Tibial artery (tissue), 4 donors: ENCODE measurements at regions not wholly inside any gene's neighbourhood (a gene's known extent, or its start where the extent isn't known, plus 50 kb on each side); places are given as distances from the start of the nearest gene placed in this dataset.
"Not testable (repeated sequence)": the region's sequence is repeated elsewhere in the genome, so short reads cannot be mapped to it uniquely, and the experiment has no call there.

ENCODE experiments used
- DNase-seq, 2 donors: peaks; one replicate each; pipeline ENCODE4 v3.0.0-alpha.2; 2019
- H3K27ac ChIP-seq, 2 donors: fragments of 200-600 bp; sonication (generic) in 1 of 2; 1 replicate in 1 of 2; 2 replicates in 1 of 2; pipeline ENCODE4 v1.5.1; 2018 to 2019; ENCODE audit warnings: mild to moderate bottlenecking in 1 of 2
- H3K27me3 ChIP-seq, 2 donors: fragments of 200-600 bp; sonication (generic) in 1 of 2; one replicate each; pipeline versions ENCODE4 v1.5.1 to v1.6.0; 2016 to 2019
- H3K36me3 ChIP-seq, 3 donors: fragments of 200-600 bp; sonication (generic) in 2 of 3; one replicate each; pipeline ENCODE4 v1.5.1; 2016 to 2019; ENCODE audit warnings: mild to moderate bottlenecking in 2 of 3
- H3K4me1 ChIP-seq, 4 donors: fragments of 200-600 bp; sonication (generic) in 2 of 4; 1 replicate in 3 of 4; 2 replicates in 1 of 4; pipeline ENCODE4 v1.5.1; 2016 to 2019
- H3K4me3 ChIP-seq, 2 donors: fragments of 200-600 bp; sonication (generic) in 1 of 2; 1 replicate in 1 of 2; 2 replicates in 1 of 2; pipeline ENCODE4 v1.5.1; 2018 to 2019; ENCODE audit warnings: mild to moderate bottlenecking in 2 of 2
- H3K9me3 ChIP-seq, 3 donors: fragments of 200-600 bp; sonication (generic) in 1 of 3; one replicate each; pipeline ENCODE4 v1.5.1; 2016 to 2019
- intact Hi-C: fragments of 100-400 bp; cut with DNase I; formaldehyde crosslinking; loops from one replicate; pipeline ENCODE4 v1.15.0; 2023; ENCODE audit warnings: low total_unique reads
- TF ChIP-seq, protein P1 (sequence below), 2 experiments: fragments of 200-600 bp in 1 of 2; fragments of 450-650 bp in 1 of 2; IDR thresholded peaks; one replicate each; pipeline ENCODE4 v1.5.1; 2017 to 2019; ENCODE audit warnings: antibody characterized with exemption in 2 of 2, mild to moderate bottlenecking in 1 of 2, moderate library complexity in 1 of 2

DNA sequence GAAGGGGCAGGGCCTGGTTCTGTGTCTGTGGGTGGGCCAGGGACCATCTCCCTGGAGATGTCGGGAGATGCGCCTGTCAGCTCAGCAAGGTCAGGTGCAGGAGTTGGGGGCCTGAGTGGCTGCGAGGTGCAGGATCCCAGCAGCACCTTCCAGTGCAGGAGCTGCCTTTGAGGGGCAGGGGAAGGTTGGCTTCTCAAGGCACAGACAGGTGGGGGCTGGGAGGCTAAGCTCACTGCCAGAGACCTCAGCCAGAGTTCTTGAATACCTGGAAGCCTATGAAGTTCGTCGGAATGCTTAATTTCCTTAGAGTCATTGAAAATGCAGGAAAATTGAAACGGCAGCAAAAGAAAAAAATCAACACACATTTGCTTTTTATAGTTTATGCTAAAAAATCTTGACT lies 72.8 kb upstream of the CRYM start:
- H3K27me3 ChIP-seq, H3K4me3 ChIP-seq, H3K4me1 ChIP-seq, intact Hi-C loops, H3K27ac ChIP-seq, DNase-seq, H3K9me3 ChIP-seq: not testable (repeated sequence)
- H3K36me3 ChIP-seq: peaks cover 0 to 10% (median 0%) of the 10 kb centered on the region in 3 donors

DNA sequence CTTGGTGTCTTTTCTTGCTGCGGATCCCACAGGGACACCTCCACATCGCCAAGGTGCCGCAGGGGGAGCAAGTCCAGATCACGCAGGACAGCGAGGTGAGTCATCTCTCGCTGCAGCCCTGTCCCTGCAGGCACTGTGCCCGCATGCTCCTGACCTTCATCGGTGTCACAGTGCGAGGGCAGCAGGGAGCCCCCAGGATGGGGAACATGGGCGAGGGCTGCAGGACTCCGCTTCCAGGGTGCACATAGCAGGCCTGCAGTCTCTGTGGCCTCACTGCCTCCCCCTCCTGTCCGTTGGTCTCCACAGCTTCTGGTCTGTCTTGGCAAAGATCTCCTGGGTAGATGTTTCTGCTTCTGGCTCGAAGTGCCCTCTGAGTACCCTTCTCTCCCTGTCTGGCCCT lies 71.2 kb upstream of the CRYM start:
- H3K4me1 ChIP-seq, intact Hi-C loops, H3K4me3 ChIP-seq, DNase-seq, H3K27me3 ChIP-seq, H3K27ac ChIP-seq, H3K9me3 ChIP-seq: not testable (repeated sequence)
- H3K36me3 ChIP-seq: peaks cover 0 to 10% (median 0%) of the 10 kb centered on the region in 3 donors

DNA sequence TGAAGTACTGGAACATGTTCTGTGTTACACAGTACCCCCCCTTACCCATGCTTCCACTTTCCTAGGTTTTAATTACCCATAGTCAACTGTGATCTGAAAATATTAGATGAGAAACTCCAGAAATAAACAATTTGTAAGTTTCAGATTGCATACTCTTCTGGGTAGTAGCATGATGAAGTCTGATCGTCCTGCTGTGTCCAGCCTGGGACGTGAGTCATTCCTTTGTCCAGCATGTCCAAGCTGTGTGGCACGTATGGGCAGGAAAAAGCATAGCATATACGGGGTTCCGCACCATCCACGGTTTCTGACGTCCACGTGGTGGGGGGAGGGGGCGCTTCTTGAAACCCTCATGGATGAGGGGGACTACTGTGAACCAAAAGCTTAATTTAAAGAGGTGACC lies 70.7 kb upstream of the CRYM start:
- H3K9me3 ChIP-seq, DNase-seq, H3K27me3 ChIP-seq, intact Hi-C loops, H3K4me3 ChIP-seq, H3K4me1 ChIP-seq, H3K27ac ChIP-seq: not testable (repeated sequence)
- peaks cover 0 to 10% (median 0%) of the 10 kb centered on the region in 3 donors for H3K36me3 ChIP-seq

DNA sequence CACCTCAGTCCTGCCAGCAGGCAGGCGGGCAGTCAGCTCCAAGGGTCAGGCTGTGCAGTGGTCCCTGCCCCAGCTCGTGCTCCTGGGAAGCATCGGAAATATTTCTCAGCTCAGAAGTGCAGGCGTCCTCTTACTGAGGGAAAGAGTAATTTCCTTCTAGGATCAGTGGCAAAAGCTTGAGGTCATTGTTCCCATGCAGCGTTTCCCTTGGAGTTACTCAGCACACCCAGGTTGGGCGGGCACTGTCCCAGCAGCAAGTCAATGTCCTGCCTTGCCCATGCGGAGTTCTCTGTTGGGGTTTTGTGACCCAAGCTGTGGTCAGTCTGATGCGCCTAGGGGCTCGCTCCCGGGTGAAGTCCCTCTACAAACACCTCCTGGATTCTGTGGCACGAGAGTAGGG lies 69.4 kb upstream of the CRYM start:
- H3K4me1 ChIP-seq, H3K27me3 ChIP-seq, intact Hi-C loops, DNase-seq, H3K27ac ChIP-seq, H3K4me3 ChIP-seq, H3K9me3 ChIP-seq: not testable (repeated sequence)
- peaks cover 0 to 10% (median 0%) of the 10 kb centered on the region in 3 donors for H3K36me3 ChIP-seq

DNA sequence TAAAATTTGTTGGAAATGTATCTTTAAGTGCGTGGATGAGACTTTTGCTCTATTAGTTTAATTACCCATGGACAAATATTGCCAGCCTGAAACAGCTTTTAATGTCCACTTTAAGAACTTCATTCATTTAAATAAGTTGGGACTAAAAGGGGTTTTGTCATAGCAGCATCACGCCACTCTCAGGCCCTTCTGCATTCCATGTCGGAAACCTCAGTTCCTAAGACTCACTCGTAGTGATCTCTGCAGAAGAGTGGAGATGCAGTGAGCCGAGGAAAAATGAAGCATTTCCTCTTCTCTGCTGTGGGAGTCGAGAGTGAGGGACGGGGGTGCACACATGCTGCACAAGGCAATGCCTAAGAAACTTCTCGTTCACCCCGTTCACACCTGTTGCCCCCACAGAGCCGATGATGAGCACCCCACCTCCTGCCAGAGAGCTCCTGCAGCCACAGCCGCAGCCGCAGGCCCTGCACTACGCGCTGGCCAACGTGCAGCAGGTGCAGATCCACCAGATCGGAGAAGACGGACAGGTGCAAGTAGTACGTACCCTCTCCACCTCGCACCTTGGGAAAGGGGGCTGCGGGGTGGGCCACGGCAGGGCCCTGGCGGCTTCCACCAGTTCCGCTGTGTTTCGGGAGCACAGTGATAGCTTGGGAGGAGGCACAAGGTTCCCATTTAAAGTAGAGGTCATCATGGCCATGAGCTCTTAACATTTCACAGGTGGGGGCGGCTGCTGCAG lies 68.8 kb upstream of the CRYM start:
- H3K27ac ChIP-seq, H3K4me1 ChIP-seq, DNase-seq, H3K4me3 ChIP-seq, H3K27me3 ChIP-seq, H3K9me3 ChIP-seq, intact Hi-C loops: not testable (repeated sequence)
- H3K36me3 ChIP-seq: peaks cover 0 to 10% (median 0%) of the 10 kb centered on the region in 3 donors

DNA sequence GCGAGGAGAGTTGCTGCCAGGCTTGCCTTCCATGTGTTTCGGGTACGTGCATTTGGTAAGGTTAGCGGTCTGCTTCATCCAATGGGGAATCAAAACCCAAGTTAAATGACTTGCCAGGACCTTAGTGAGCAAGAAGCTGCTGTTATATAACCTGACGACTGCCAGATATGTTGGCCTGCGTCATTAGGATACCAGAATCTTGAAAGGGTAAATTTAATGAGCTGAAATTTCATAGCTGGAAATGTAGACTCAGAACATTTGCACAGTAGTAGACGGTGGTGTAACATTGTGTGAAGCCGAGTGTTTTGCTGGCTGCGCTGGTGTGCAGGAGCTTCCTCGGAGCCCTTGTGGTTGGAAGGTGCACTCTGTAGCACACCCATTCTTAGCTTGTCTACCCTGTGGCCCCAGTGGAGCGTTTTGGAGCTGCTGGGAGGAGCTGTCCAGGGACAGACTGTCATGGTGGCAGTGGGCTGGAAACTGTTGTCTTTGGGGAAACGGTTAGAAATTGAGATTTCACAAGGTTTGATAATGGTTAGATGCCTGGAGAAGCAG lies 66.3 kb upstream of the CRYM start:
- H3K27me3 ChIP-seq, H3K36me3 ChIP-seq, H3K9me3 ChIP-seq, intact Hi-C loops, H3K4me3 ChIP-seq, H3K27ac ChIP-seq, H3K4me1 ChIP-seq, DNase-seq: not testable (repeated sequence)

DNA sequence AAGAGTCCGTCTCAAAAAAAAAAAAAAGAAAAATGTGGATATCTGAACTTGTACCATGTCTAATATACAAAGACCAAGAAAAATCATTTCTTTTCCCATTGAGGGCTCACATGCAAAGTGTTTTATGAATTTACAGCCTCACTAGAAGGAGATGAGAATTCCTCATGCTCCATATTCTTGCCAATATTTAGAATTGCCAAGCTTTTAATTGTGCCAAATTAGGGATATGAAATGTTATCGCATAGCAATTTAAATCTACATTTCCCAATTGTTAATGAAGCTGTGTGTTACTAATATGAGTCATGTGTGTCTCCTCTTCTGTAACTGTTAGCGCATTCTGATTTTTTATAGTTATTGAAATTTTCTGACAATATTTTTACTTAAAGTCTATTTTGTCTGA lies 63.0 kb upstream of the CRYM start:
- no peaks in the 10 kb centered on the region for H3K9me3 ChIP-seq
- no peaks in the 10 kb centered on the region for H3K36me3 ChIP-seq
- TF ChIP-seq, protein P1, sequence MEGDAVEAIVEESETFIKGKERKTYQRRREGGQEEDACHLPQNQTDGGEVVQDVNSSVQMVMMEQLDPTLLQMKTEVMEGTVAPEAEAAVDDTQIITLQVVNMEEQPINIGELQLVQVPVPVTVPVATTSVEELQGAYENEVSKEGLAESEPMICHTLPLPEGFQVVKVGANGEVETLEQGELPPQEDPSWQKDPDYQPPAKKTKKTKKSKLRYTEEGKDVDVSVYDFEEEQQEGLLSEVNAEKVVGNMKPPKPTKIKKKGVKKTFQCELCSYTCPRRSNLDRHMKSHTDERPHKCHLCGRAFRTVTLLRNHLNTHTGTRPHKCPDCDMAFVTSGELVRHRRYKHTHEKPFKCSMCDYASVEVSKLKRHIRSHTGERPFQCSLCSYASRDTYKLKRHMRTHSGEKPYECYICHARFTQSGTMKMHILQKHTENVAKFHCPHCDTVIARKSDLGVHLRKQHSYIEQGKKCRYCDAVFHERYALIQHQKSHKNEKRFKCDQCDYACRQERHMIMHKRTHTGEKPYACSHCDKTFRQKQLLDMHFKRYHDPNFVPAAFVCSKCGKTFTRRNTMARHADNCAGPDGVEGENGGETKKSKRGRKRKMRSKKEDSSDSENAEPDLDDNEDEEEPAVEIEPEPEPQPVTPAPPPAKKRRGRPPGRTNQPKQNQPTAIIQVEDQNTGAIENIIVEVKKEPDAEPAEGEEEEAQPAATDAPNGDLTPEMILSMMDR (IDR thresholded peaks at IDR 0.05): no peak
- H3K27me3 ChIP-seq: no peaks in the 10 kb centered on the region
- H3K27ac ChIP-seq: no peak overlapping the region
- no peak overlapping the region for H3K4me3 ChIP-seq
- H3K4me1 ChIP-seq: no peaks in the 10 kb centered on the region
- intact Hi-C loops: no loop called here
- no peak for DNase-seq

DNA sequence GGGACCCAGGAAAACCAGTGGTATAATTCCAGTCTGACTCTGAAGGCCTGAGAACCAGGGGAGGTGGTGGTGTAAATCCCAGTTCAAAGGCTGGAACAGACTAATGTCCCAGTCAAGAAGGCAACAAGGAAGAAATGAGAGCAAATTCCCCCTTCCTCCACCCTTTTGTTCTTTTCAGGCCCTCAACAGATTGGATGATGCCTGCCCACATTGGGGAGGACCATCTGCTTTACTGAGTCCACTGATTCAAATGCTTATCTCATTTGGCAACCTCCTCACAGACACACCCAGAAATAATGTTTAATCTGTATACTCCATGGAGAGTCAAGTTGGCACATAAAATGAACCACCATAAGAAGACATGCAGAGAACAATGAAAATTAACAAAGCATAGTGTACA lies 61.9 kb upstream of the CRYM start:
- no peaks in the 10 kb centered on the region for H3K27me3 ChIP-seq
- H3K4me3 ChIP-seq: no peak overlapping the region
- intact Hi-C loops: no loop called here
- TF ChIP-seq, protein P1 (IDR thresholded peaks at IDR 0.05): no peak
- H3K9me3 ChIP-seq: no peaks in the 10 kb centered on the region
- H3K4me1 ChIP-seq: no peaks in the 10 kb centered on the region
- no peak for DNase-seq
- no peak overlapping the region for H3K27ac ChIP-seq
- H3K36me3 ChIP-seq: peaks cover 0 to under 1% (median 0%) of the 10 kb centered on the region in 3 donors

DNA sequence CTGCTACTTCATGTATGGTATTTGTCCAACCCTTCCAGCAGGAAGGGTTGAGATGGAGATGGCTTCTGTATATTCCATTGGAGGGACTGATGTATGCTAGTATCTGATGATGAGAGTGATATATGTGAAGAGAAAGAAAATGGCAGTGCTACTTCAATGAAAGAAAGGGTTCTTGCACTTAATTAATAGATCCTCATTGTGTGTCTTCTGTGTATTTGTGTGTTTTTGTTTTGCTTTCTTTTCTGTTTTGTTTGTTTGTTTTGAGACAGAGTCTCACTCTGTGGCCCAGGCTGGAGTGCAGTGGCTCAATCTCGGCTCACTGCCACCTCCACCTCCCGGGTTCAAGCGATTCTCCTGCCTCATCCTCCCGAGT lies 61.2 kb upstream of the CRYM start:
- DNase-seq: no peak
- Histone ChIP-seq H3K36me3 (peaks cover 0 to 7% (median 0%) of the 10 kb centered on the region in 3 donors), H3K9me3 (no peaks in the 10 kb centered on the region), H3K27ac (no peak overlapping the region), H3K4me3 (no peak overlapping the region), H3K27me3 (no peaks in the 10 kb centered on the region), H3K4me1 (no peaks in the 10 kb centered on the region)
- TF ChIP-seq, protein P1 (IDR thresholded peaks at IDR 0.05): no peak
- intact Hi-C loops: no loop called here
